ENCODE measurements at regions not wholly inside any gene's neighbourhood (a gene's known extent, or its start where the extent isn't known, plus 50 kb on each side); places are given as distances from the start of the nearest gene placed in this dataset.
A peak's percentile ranks its signal among the peaks of the same experiment; 100 is the strongest.
"Not testable (repeated sequence)": the region's sequence is repeated elsewhere in the genome, so short reads cannot be mapped to it uniquely, and the experiment has no call there.

DNA sequence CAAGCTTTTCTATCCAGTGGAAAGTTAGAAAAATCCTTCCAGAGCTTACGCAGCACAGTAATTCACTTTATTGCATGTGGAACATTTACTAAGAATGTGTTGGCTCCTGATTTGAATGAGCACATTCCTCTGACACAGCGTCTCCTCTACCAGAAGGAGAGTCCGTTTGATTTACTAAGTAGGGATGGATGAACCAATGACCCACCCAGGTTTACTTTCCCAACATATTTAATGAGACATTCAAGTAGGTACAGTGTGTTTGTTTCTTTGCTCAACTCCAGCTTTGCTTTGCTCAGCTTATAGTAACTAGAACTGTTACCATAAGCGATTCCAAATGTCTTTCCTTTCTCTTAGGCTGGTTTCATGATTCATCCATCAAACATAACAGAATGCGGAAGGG lies 161.7 kb downstream of the SMARCA1 start:
- no peak for DNase-seq (ENCODE audit: low read depth in 3 of 3)

DNA sequence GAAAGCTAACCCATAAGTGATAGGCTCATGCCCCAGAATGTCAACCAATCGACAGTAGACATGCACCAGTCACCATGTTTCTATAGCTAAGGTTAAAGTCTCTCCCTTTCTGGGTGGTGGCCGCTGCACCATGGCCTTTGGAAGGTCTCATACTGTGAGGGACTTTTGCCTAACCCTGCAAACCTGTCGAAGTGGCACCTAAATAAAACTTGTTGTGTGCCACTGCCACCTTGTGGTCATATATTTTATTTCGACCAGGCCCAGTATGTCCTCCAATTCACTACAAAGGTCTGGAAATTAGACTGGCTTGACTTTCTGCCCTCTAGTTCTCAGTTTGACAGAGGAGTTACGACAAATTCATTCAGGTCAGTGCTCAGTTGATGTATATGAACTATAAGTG lies 163.1 kb downstream of the SMARCA1 start:
- DNase-seq (ENCODE audit: low read depth in 3 of 3): peak in 1 of 3 experiments; percentile 0

- DNase-seq (ENCODE audit: low read depth in 3 of 3): no peak
Measured at GRCh38 chrX:129359269-129359668, 164.0 kb downstream of the SMARCA1 start.

- DNase-seq (ENCODE audit: low read depth in 3 of 3): not testable (repeated sequence)
Measured at GRCh38 chrX:129357428-129357827, 165.9 kb downstream of the SMARCA1 start.

GRCh38 chrX:129347291-129347690 lies 176.0 kb downstream of the SMARCA1 start:
- no peak for DNase-seq (ENCODE audit: low read depth in 3 of 3)

GRCh38 chrX:129346574-129346973 lies 176.7 kb downstream of the SMARCA1 start:
- DNase-seq (ENCODE audit: low read depth in 3 of 3): no peak

- DNase-seq (ENCODE audit: low read depth in 3 of 3): not testable (repeated sequence)
Measured at GRCh38 chrX:129337264-129337663, 186.0 kb downstream of the SMARCA1 start.

DNA sequence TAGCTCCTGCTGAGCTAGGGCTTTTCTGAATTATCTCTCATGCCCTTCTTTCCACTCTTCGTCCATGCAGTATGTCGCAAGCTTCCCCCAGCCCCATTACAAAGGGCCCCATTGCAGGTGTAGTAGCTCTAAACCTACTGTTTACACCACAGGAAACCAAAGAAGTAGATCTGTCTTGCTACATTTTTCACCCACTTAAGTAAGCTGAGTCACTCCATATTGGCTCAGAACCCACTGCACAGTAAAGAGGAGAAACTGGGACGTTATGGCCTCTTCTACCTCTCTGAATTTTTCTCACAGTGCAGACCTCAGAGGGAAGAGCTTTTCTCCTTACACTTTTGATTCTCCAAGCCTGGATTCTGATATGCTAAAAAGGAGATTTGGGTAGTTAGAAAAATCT lies 200.2 kb downstream of the SMARCA1 start:
- DNase-seq (ENCODE audit: low read depth in 3 of 3): no peak

GRCh38 chrX:129318375-129318774 lies 204.9 kb downstream of the SMARCA1 start:
- no peak for DNase-seq (ENCODE audit: low read depth in 3 of 3)

DNA sequence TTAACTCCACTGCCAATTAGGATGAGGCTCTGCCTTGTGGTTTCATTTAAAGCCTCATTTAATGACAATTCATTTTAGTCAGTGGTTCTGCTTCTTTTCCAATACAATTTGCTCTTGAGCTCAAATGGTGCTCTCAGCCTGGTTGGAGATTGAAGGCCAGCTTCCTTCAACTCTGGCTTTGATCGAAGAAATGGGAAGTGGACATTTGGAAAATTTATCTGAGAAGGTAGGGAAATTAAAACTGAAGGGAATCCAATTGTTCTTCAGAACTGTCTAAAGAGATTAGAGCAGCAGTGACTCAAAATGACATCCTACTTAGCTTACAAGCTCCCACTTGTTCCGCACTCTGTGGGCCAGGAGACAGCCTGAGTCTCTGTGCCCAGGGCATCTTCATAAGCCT lies 206.8 kb downstream of the SMARCA1 start:
- DNase-seq (ENCODE audit: low read depth in 3 of 3): no peak

- DNase-seq (ENCODE audit: low read depth in 3 of 3): no peak
Measured at GRCh38 chrX:129310000-129310399, 213.3 kb downstream of the SMARCA1 start.

- no peak for DNase-seq (ENCODE audit: low read depth in 3 of 3)
Measured at GRCh38 chrX:129262912-129263311, 260.4 kb downstream of the SMARCA1 start.

DNA sequence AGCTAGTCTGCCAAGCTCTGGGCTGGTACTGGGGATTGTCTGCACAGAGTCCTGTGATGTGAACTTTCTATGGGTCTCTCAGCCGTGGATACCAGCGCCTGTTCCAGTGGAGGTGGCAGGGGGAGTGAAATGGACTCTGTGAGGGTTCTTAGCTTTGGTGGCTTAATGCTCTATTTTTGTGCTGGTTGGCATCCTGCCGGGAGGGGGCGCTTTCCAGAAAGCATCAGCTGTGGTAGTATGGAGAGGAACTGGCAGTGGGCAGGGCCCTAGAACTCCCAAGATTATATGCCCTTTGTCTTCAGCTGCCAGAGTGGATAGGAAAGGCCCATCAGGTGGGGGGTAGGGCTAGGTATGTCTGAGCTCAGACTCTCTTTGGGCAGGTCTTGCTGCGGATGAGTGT lies 267.8 kb downstream of the SMARCA1 start:
- not testable (repeated sequence) for DNase-seq (ENCODE audit: low read depth in 3 of 3)

GRCh38 chrX:129249563-129249962 lies 273.7 kb downstream of the SMARCA1 start:
- DNase-seq (ENCODE audit: low read depth in 3 of 3): no peak

DNA sequence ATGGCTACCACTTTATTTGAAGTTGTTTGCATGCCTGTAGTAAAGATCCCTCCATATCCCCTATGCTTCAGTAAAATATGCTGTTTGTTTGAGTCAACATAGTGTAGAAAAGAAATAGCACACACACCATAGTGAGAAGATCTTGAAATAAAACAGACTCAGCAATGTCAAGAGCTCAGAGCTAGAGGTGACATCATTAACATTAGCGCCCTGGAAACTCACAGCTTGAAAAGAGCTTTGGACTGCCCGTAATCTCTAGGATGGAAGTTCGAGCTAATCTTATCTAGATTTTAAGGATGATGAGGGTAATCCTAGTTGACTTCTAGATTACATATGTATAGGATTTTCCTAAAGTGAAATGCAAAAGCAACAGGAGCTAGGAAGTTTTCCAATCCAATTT lies 275.6 kb downstream of the SMARCA1 start:
- DNase-seq (ENCODE audit: low read depth in 3 of 3): no peak

DNA sequence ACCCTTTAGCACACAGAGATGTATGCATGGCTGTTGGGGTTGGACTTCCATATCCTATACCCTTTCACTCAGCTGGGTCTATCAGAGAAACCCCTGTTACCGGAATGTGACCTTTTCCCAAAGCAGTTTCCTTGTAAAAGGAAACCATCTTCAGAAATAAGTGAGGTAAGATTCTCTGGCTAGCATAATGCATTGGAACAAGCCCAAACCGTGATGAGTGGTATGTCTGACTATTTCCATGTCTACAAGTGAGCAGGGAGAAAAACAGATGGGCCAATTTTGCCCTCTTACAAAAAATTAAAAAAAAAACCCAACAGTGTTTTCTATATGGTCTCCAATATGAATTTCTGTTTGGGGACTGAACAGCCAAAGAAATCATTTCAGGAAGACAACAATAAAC lies 283.9 kb downstream of the SMARCA1 start:
- no peak for DNase-seq (ENCODE audit: low read depth in 3 of 3)

GRCh38 chrX:129238011-129238410 lies 285.3 kb downstream of the SMARCA1 start:
- DNase-seq (ENCODE audit: low read depth in 3 of 3): no peak

GRCh38 chrX:129235903-129236302 lies 287.4 kb downstream of the SMARCA1 start:
- no peak for DNase-seq (ENCODE audit: low read depth in 3 of 3)

DNA sequence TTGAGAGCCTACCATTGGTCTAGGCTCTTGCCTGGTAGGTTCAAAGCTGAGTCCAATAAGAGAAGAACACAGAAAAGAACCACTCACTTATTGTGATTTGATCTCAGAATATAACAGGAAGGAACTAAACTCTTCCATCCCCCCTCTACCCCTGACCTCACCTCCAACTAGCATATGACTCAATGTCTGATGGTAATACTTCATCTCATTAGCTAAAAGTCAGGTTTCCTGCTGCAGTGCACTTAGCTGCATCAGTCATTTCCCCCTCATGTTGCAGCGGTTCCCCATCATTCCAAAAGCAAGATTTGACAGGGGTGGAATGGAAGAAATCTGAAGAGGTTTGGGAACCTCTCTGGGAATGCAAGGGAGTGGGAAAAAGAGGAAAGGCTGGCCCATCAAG lies 289.5 kb downstream of the SMARCA1 start:
- no peak for DNase-seq (ENCODE audit: low read depth in 3 of 3)

DNA sequence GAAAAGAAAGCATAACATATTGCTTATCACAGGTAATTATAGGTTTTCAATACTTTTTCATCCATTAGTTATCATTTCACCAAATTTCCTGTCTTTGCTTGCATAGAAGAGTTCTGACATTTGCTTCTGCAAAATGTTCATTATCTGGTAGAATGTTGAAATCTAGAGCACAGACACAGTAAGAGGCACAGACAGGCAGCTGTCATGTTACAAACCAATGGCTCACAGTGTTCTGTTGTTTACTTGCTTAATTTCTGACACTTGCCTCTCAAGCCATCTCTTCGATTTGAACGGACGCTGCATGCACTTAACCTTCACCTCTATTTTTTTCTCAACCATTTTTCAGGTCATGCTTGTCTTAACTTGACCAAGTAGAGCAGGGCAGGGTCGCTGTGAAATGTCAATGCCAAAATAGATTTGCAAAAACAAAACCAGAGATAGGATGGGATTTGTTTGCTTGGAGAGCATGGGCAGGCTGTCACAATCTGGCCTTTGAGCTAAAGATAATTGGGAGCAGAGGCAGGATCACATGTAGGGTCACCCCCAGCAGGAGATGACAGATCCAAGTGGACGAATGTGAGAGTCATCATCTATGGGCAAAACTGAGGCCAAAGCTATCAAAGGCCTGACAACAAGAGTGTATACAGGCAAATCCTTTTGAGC lies 292.3 kb downstream of the SMARCA1 start:
- no peak for DNase-seq (ENCODE audit: low read depth in 3 of 3)

DNA sequence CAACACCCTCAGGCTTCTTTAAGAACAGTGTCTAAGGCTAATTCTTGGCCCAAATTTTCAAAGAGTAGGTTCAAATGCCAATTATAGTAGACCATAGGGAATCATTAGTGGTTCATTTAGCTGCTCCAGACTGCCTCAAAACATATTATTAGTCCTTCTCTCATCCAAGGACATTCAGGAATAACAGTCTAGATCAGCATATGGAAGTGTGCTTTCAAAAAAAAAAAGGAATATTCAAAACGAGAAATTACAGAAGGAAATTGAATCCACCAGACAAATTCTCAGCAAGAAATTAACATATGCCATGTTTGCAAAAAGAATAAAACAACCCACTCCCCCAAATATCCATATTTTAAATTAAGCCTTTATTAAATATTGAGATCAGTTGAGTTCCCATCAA lies 293.1 kb downstream of the SMARCA1 start:
- no peak for DNase-seq (ENCODE audit: low read depth in 3 of 3)

GRCh38 chrX:129227366-129227765 lies 295.9 kb downstream of the SMARCA1 start:
- no peak for DNase-seq (ENCODE audit: low read depth in 3 of 3)

GRCh38 chrX:129193357-129193756 lies 329.9 kb downstream of the SMARCA1 start:
- DNase-seq (ENCODE audit: low read depth in 3 of 3): no peak

DNA sequence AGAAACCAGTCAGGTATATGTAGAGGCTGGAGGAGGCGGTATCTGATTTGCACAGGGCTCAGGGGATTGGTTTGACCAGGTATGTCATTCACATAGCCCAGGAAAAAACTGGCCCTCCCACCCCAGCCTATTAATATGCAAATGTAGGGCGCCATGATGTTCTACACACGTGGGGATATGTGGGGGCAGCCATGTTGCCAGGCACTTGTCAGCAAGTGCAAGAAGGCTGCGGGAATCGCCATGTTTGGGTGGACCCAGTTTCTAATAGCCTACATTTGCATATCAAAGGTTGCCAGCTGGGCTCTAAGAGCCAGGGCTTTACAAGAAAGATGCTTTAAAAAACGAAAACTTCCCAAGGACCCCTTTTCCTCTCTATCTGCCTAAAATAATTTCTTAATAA lies 335.1 kb downstream of the SMARCA1 start:
- no peak for DNase-seq (ENCODE audit: low read depth in 3 of 3)

Measured in stimulated activated CD4-positive, alpha-beta T cell treated with anti-CD3 and anti-CD28 coated beads, TNF-alpha, amount 100 ng/mL, for 4 hours (primary cell).